ENCODE measurements at regions not wholly inside any gene's neighbourhood (a gene's known extent, or its start where the extent isn't known, plus 50 kb on each side); places are given as distances from the start of the nearest gene placed in this dataset.

GRCh38 chr16:55171241-55171640, 152.8 kb upstream of the IRX6 start:
- no peak for DNase-seq

GRCh38 chr16:55175389-55175788, 148.6 kb upstream of the IRX6 start:
- DNase-seq, result no peak

DNA sequence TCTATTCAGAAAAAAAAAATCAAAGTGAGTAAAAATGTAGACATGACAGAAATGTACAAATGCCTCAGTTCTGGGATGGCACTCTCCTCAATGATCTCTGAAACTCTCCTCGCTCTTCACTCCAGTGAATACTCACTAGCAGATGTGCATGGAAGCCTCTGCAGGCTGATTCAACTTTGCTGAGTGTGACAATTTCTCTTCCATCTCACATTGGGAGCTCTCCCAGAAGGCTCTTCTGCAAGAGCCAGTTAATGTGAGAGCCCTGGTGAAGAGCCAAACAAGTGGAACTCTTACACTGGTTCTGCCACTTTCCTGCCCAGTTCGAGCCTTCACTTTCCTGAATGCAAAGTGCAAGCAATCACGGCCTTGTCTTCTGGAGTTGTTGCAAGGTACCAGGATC, 147.1 kb upstream of the IRX6 start:
- no peak for DNase-seq

GRCh38 chr16:55179411-55179810, 144.6 kb upstream of the IRX6 start:
- DNase-seq, result no peak

GRCh38 chr16:55179852-55180585, 144.0 kb upstream of the IRX6 start:
- no peak for DNase-seq

GRCh38 chr16:55184052-55184451, 140.0 kb upstream of the IRX6 start:
- DNase-seq, result no peak

DNA sequence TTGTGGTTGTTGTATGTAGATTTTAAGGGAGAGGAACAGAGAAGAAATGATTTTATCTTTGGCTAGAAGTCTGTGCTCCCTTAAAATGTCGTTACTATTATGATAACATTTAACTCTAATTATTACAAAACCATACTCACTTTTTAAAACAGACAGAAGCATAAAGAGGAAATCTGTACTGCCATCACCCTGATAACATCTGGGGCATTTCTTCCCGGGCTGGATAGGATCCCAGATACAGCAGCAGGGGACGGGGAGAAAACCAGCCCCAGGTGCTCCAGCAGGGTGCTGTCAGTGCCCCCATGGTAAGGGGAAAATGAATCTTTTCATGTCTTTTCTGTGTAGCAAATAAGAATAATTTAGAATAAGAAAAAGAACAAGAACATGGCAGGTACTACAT, 139.4 kb upstream of the IRX6 start:
- DNase-seq, result no peak

- no peak for DNase-seq
Observed at GRCh38 chr16:55189224-55189623, 134.8 kb upstream of the IRX6 start.

GRCh38 chr16:55189682-55190636, 134.0 kb upstream of the IRX6 start:
- no peak for DNase-seq

DNA sequence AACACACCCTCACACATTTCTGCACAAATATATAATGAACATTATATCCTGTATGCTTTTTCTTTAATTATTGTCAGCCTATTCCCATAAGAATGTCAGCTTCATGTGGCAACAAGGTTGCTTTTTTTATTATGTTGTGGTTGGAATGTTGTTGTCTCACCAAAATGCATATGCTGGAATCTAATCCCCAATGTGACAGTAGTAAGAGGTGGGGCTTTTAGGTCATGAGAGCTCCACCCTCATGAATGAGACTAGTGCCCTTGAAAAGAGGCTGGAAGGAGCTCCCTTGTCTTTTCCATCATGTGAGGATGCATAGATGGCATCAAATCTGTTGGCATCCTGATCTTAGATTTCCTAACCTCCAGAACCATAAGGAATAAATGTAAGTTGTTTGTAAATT, 131.3 kb upstream of the IRX6 start:
- DNase-seq, result no peak

- DNase-seq, result no peak
Observed at GRCh38 chr16:55203570-55203969, 120.4 kb upstream of the IRX6 start.

- no peak for DNase-seq
Observed at GRCh38 chr16:55204069-55204468, 119.9 kb upstream of the IRX6 start.

GRCh38 chr16:55204923-55205322, 119.1 kb upstream of the IRX6 start:
- DNase-seq, result no peak

- no peak for DNase-seq
Observed at GRCh38 chr16:55207693-55208428, 116.1 kb upstream of the IRX6 start.

DNA sequence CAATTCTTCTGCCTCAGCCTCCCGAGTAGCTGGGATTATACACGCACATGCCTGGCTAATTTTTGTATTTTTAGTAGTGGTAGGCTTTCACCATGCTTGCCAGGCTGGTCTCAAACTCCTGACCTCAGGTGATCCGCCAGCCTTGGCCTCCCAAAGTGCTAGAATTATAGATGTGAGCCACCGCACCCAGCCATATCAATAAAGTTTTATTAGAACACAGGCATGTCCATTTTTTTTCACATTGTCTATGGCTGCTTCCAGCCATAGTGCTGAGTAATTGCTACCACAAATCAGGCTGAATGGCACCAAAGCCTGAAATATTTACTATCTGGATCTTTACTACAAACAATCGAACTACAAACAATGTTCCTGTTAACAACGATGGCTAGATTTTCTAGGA, 114.4 kb upstream of the IRX6 start:
- no peak for DNase-seq

DNA sequence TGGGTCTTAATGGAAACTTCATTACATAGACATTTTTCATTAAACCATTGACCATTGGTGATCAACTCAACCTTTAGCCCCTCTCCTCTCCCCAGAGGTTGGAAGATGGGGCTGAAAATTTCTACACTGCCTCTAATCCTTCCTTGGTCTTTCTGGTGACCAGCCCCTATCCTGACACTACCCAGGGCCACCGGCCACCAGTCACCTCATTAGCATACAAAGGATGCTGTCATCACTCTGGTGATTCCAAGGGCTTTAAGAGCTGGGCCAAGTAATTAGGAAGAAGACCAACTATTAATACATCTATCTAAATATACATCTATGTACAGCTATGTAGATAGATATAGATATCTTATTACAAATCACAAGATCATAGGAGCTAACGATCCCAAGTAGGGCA, 111.2 kb upstream of the IRX6 start:
- no peak for DNase-seq

DNA sequence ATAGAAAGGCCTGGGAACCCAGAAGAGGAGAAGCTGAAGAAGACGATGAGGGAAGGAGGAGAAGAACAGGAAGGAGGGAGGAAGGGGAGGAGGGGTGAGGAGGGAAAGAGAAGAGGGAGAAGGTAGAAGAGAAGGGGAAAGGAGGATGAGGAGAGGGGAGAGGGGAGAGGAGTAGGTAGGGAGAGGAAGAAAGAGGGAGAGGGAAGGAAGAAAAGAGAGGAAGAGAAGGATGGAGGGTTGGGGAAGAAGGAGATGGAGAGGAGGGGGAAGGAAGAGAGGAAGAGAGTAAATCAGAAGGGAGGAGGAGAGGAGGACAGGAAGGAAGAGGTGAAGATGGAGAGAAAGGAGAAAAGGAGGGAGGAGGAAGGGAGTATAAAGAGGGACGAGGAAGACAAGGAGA, 109.6 kb upstream of the IRX6 start:
- DNase-seq, result no peak

DNA sequence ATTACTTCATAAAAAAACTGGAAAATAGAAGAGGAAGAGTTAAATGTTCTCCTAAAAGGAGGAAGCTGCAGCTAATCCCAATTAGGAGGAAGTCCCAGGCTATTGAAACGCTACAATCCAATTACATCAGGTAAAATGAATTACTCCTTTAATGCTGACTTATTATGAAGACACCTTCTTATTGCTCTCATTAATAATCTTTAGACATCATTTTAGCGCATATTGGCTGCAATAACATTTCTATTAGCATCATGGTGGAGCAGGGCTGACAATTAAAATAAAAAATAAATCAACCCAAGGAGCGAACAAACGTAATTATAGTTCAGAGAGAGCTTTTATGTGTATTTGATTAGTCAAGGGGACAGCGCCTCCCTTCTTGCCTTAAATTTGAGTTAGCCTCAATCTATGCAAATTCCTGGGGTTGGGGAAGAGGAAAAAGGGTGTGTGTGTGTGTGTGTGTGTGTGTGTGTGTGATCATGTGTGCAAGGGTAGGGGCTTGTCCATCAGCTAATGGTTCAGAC, 109.0 kb upstream of the IRX6 start:
- no peak for DNase-seq

GRCh38 chr16:55217392-55217791, 106.6 kb upstream of the IRX6 start:
- DNase-seq, result no peak

GRCh38 chr16:55221836-55222235, 102.2 kb upstream of the IRX6 start:
- no peak for DNase-seq

- DNase-seq, result no peak
Observed at GRCh38 chr16:55222486-55222885, 101.5 kb upstream of the IRX6 start.

- DNase-seq, result no peak
Observed at GRCh38 chr16:55225972-55226542, 97.9 kb upstream of the IRX6 start.

GRCh38 chr16:55232822-55233221, 91.2 kb upstream of the IRX6 start:
- no peak for DNase-seq

Measured in hindlimb muscle (tissue), 1 donor.